ENCODE measurements at regions not wholly inside any gene's neighbourhood (a gene's known extent, or its start where the extent isn't known, plus 50 kb on each side); places are given as distances from the start of the nearest gene placed in this dataset.

- Histone ChIP-seq H3K4me3 (ENCODE audit: insufficient read depth, low read depth, low read length) (no peak overlapping the region), H3K9me3 (ENCODE audit: control insufficient read depth, insufficient read depth, low read length) (0 out of 2 replicates have a peak, but pooled peaks cover 2% of the 10 kb centered on the region), H3K18ac (ENCODE audit: low read depth, low read length) (no peak overlapping the region), H2BK5ac (ENCODE audit: low read depth, low read length, poor library complexity, severe bottlenecking) (no peak overlapping the region), H2BK120ac (ENCODE audit: low read depth, low read length) (no peak overlapping the region), H2BK15ac (ENCODE audit: low read depth, low read length) (no peak overlapping the region), H2AK9ac (replicated peaks; ENCODE audit: low read depth, low read length, poor library complexity) (no peak overlapping the region), H4K91ac (ENCODE audit: insufficient read depth, low read depth, low read length) (no peak overlapping the region), H3K23ac (ENCODE audit: low read depth, low read length) (no peak overlapping the region), H3K36me3 (ENCODE audit: control insufficient read depth, insufficient read depth, low read length) (no peaks in the 10 kb centered on the region), H3K14ac (replicated peaks; ENCODE audit: low read depth, low read length) (no peak overlapping the region), H3K9ac (ENCODE audit: low read depth, low read length) (no peak overlapping the region), H4K8ac (ENCODE audit: low read depth in 2 of 2, low read length in 2 of 2) (no peak overlapping the region), H2BK20ac (ENCODE audit: low read depth, low read length) (no peak overlapping the region), H3K27ac (ENCODE audit: insufficient read depth, low read length) (no peak overlapping the region), H3K4me2 (ENCODE audit: low read depth, low read length) (no peak overlapping the region), H3K4me1 (ENCODE audit: control insufficient read depth, insufficient read depth, low read length) (no peaks in the 10 kb centered on the region), H3K27me3 (ENCODE audit: control insufficient read depth, insufficient read depth, low read length) (no peaks in the 10 kb centered on the region), H2AFZ (replicated peaks; ENCODE audit: low read length, poor library complexity) (no peak overlapping the region), H3K4ac (ENCODE audit: low read depth, low read length) (no peak overlapping the region), H4K5ac (ENCODE audit: low read depth, low read length) (no peak overlapping the region), H4K20me1 (ENCODE audit: insufficient read depth, low read length) (no peaks in the 10 kb centered on the region), H3K79me1 (ENCODE audit: low read depth in 1 of 2, low read length in 2 of 2) (no peaks in the 10 kb centered on the region), H2AK5ac (ENCODE audit: low read depth, low read length) (no peak overlapping the region), H3K56ac (ENCODE audit: extremely low read depth, insufficient read depth, low read length) (no peak overlapping the region), H3K9me1 (ENCODE audit: insufficient read depth, low read length) (no peaks in the 10 kb centered on the region)
- no peak for TF ChIP-seq RFX5 (IDR thresholded peaks at IDR 0.05; ENCODE audit: low read depth, low read length)
- TF ChIP-seq POLR2A (IDR thresholded peaks at IDR 0.05; ENCODE audit: low read depth, low read length), result no peak
- TF ChIP-seq BHLHE40 (IDR thresholded peaks at IDR 0.05; ENCODE audit: low read depth, low read length), result no peak
- TF ChIP-seq NFE2L2 (IDR thresholded peaks at IDR 0.05; ENCODE audit: low read depth, low read length), result no peak
- TF ChIP-seq USF2 (IDR thresholded peaks at IDR 0.05; ENCODE audit: low read depth, low read length), result no peak
- no peak for TF ChIP-seq ELK1 (IDR thresholded peaks at IDR 0.05; ENCODE audit: borderline replicate concordance, low read depth, low read length)
- TF ChIP-seq MAZ (IDR thresholded peaks at IDR 0.05; ENCODE audit: borderline replicate concordance, low read depth, low read length), result no peak
- no peak for TF ChIP-seq SMC3 (IDR thresholded peaks at IDR 0.05; ENCODE audit: low read depth, low read length)
- no peak for TF ChIP-seq MXI1 (IDR thresholded peaks at IDR 0.05; ENCODE audit: borderline replicate concordance, low read depth, low read length)
- TF ChIP-seq RAD21 (IDR thresholded peaks at IDR 0.05; ENCODE audit: low read length), result no peak
- TF ChIP-seq CHD1 (IDR thresholded peaks at IDR 0.05; ENCODE audit: low read depth, low read length), result no peak
- no peak for TF ChIP-seq RCOR1 (IDR thresholded peaks at IDR 0.05; ENCODE audit: insufficient replicate concordance, low read length)
- TF ChIP-seq FOS (IDR thresholded peaks at IDR 0.05; ENCODE audit: low read depth, low read length), result no peak
- TF ChIP-seq CEBPB (IDR thresholded peaks at IDR 0.05; ENCODE audit: low read depth, low read length), result no peak
- no peak for TF ChIP-seq MAFK (IDR thresholded peaks at IDR 0.05; ENCODE audit: low read depth, low read length)
- no peak for TF ChIP-seq CTCF (conservative IDR thresholded peaks at IDR 0.05; ENCODE audit: low read depth, low read length)
- CTCF ChIA-PET, result no interaction called here
- intact Hi-C loops (cut with micrococcal nuclease), result no loop called here
- in situ Hi-C loops (cut with MboI; ENCODE audit: low sequenced_read_pairs), result no loop called here
- BruUV-seq (replicated peaks), result no TSS peak
- DNase-seq (no peak), ATAC-seq (ENCODE audit: low read depth) (no peak)
- POLR2A ChIA-PET (ENCODE audit: unreplicated experiment), result no interaction called here
- dilution Hi-C loops (cut with HindIII; ENCODE audit: low sequenced_read_pairs, unreplicated experiment), result no loop called here
- WGBS, 2 experiments (ENCODE audit: extremely low coverage in 2 of 2, insufficient read length in 1 of 2), result no CpG with 5 or more reads among the region's 5 CpGs
Observed at GRCh38 chr22:47259990-47260389, 497.5 kb downstream of the TBC1D22A start.

All from IMR-90 (cell line).